AG04450 (cell line): ENCODE measurements at regions not wholly inside any gene's neighbourhood (a gene's known extent, or its start where the extent isn't known, plus 50 kb on each side); places are given as distances from the start of the nearest gene placed in this dataset.

ENCODE experiments used
- CTCF ChIA-PET: fragments of 300-600, 350-600 bp; formaldehyde crosslinking; extraction: SDS; loops from one replicate; lab custom pipeline; 2022; ENCODE audit warnings: antibody characterized with exemption, inconsistent platforms; lab: Charles Lee
- POLR2A ChIA-PET: fragments of 350-600 bp; formaldehyde crosslinking; extraction: SDS; loops from one replicate; lab custom pipeline; 2021; ENCODE audit warnings: antibody characterized with exemption, inconsistent platforms; lab: Yijun Ruan, JAX
- DNase-seq: peaks from one replicate; pipeline ENCODE4 v3.0.0-alpha.2; 2011; ENCODE audit warnings: low read depth, low spot score
- H3K27ac ChIP-seq: one replicate; pipeline ENCODE4 v1.5.1; 2012; ENCODE audit warnings: low read depth, low read length, control low read depth
- H3K27me3 ChIP-seq: one replicate; pipeline ENCODE4 v1.6.0; 2012; ENCODE audit warnings: low read length; ENCODE audit not compliant: control insufficient read depth, insufficient read depth
- H3K4me3 ChIP-seq: 2 replicates; pipeline ENCODE4 v1.5.1; 2011; ENCODE audit warnings: mild to moderate bottlenecking, low read depth, low read length, control low read depth
- H3K9me3 ChIP-seq: 2 replicates; pipeline ENCODE4 v1.5.1; 2012; ENCODE audit warnings: low read length; ENCODE audit not compliant: control insufficient read depth, insufficient read depth
- CTCF ChIP-seq: IDR thresholded peaks from 2 replicates; pipeline ENCODE4 v1.5.1; 2011; ENCODE audit warnings: low read depth, low read length, control low read depth, inconsistent platforms

DNA sequence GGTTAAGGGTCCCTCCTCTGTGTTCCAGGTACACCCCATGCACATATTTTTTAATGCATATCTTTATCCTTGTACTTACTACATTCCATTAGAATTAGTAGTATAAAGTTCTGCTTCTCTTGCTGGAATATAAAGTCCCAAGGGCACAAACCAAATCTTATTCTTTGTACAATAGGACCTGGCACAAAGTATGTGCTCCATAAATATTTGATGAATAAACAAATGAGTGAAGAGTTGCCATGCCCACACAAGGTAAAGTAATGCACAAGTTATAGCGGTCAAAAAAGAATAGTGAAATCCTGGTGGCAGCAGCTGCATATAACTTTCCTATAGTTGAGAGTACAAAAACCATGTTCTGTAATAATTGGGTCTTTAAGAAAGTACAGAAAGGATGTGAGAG is 82.1 kb upstream of the BMP4 start:
- ChIA-PET POLR2A (no interaction called here), CTCF (no interaction called here)
- DNase-seq: no peak
- no peak for TF ChIP-seq CTCF
- no peaks in the 10 kb centered on the region for H3K9me3 ChIP-seq
- no peak overlapping the region for H3K27ac ChIP-seq
- no peaks in the 10 kb centered on the region for H3K27me3 ChIP-seq
- H3K4me3 ChIP-seq: no peak overlapping the region

GRCh38 chr14:54039311-54039710 is 82.7 kb upstream of the BMP4 start:
- ChIA-PET POLR2A (no interaction called here), CTCF (no interaction called here)

DNA sequence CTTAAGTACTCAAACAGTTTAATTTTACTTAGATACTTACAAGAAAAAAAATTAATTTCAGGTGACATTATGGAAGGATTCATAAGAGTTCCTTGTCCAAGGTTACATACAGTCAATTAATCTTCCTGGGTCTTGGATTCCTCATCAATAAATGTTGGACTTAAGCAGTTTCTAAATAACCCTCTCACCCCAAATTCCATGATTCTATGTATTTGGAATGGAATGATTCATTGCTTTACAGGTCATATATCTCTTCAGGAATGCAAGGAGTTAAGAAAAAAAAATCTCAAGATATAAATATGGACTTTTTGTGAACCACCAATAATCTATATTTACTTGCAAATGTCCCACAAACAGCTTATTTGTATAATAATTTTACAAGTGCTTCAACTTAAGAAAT is 84.2 kb upstream of the BMP4 start:
- no peak for TF ChIP-seq CTCF
- Histone ChIP-seq H3K9me3 (no peaks in the 10 kb centered on the region), H3K27ac (no peak overlapping the region), H3K4me3 (no peak overlapping the region), H3K27me3 (no peaks in the 10 kb centered on the region)
- no peak for DNase-seq
- ChIA-PET POLR2A (no interaction called here), CTCF (no interaction called here)

More at GRCh38 chr14:54039311-54039710, 82.7 kb upstream of the BMP4 start:
- Histone ChIP-seq H3K4me3 (no peak overlapping the region), H3K27ac (no peak overlapping the region), H3K9me3 (no peaks in the 10 kb centered on the region), H3K27me3 (no peaks in the 10 kb centered on the region)
- no peak for TF ChIP-seq CTCF
- no peak for DNase-seq

DNA sequence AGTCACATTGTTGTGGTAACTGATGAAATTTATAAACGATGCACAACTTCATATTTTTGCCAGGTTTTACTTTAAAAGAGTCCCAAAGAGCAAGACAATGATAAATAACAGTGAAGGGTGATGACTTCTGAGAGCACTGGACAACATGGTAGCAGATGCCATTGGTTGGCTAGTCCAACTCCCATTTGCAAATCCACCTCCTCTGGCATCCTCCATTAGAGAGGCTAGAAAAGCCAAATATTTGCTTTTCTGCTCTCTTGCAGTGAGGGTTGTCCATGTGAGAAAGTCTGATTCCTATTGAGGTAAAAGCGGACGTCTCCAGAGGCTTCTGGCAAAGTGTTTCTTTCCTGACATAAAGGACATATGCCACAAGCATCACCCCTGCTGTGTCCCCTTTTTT is 89.6 kb upstream of the BMP4 start:
- CTCF ChIA-PET: no interaction called here
- H3K27ac ChIP-seq: no peak overlapping the region
- H3K4me3 ChIP-seq: no peak overlapping the region
- H3K27me3 ChIP-seq: peaks cover 2% of the 10 kb centered on the region
- no peaks in the 10 kb centered on the region for H3K9me3 ChIP-seq
- DNase-seq: no peak
- no peak for TF ChIP-seq CTCF
- POLR2A ChIA-PET: no interaction called here

DNA sequence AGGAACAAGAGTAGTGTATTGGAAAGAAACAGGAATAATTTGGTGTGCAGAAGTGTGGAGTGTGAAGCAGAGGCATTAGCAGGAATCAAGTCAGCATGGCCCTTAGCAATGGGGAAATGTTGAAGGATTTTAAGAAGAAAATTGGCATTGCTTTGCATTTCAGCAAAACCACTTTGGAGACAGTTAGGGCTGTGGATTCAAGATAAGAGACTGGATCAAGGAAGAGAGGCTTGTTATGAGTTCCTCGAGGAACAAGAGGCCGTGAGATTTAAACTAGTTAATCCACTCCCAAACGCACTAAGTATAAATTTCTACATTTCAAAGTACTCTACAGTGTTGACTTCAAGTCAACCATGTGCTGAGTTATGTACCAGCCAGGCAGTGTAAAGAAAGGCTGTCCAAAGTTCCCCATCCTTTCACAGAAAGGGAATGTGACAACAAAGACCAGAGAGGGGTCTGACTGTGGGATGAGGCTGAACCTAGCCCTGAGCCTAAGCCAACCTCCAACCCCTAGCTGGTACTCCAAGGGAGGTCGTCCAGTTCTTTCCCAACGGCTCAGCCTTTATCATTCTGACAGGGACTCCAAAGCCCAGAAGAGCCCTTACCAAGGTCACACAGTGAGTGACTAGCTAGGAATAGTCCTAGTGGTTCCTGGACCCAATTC is 91.2 kb upstream of the BMP4 start:
- POLR2A ChIA-PET: no interaction called here
- Histone ChIP-seq H3K27me3 (peaks cover 5% of the 10 kb centered on the region), H3K27ac (no peak overlapping the region), H3K4me3 (no peak overlapping the region), H3K9me3 (no peaks in the 10 kb centered on the region)
- no peak for TF ChIP-seq CTCF
- no peak for DNase-seq
- CTCF ChIA-PET: interaction anchor here (1.2 kb wide), 1 partner anchor 300 kb away, joined by 5 read pairs; no protein-coding TSS in a partner anchor
